OCI-LY1 (cell line): ENCODE measurements at regions not wholly inside any gene's neighbourhood (a gene's known extent, or its start where the extent isn't known, plus 50 kb on each side); places are given as distances from the start of the nearest gene placed in this dataset.

Source experiments
- H2AFZ ChIP-seq: fragments of 200-600 bp; sonication (generic), shearing (Covaris generic); 2 replicates; pipeline ENCODE4 v1.6.0; 2014; ENCODE audit warnings: antibody characterized with exemption, mild to moderate bottlenecking, low read length
- H3F3A ChIP-seq: fragments of 200-600 bp; sonication (generic), shearing (Covaris generic); 2 replicates; pipeline ENCODE4 v1.6.0; 2014; ENCODE audit warnings: mild to moderate bottlenecking, antibody characterized with exemption, low read length, moderate library complexity; ENCODE audit not compliant: insufficient read depth
- H3K27ac ChIP-seq: fragments of 200-600 bp; sonication (generic); 2 replicates; pipeline ENCODE4 v1.5.1; 2014; ENCODE audit warnings: low read length, mixed run types, mild to moderate bottlenecking, low read depth; ENCODE audit not compliant: poor library complexity, severe bottlenecking
- H3K27me3 ChIP-seq: fragments of 200-600 bp; sonication (generic); 2 replicates; pipeline ENCODE4 v1.6.0; 2014; ENCODE audit warnings: antibody characterized with exemption, mild to moderate bottlenecking, low read length, moderate library complexity; ENCODE audit not compliant: insufficient read depth
- H3K36me3 ChIP-seq: fragments of 200-600 bp; sonication (generic); 2 replicates; pipeline ENCODE4 v1.6.1; 2014; ENCODE audit warnings: mild to moderate bottlenecking, antibody characterized with exemption, low read length, moderate library complexity, mixed read lengths; ENCODE audit not compliant: insufficient read depth
- H3K4me1 ChIP-seq: fragments of 200-600 bp; sonication (generic); 2 replicates; pipeline ENCODE4 v1.5.1; 2014; ENCODE audit warnings: mild to moderate bottlenecking, low read length, moderate library complexity; ENCODE audit not compliant: insufficient read depth, severe bottlenecking
- H3K4me2 ChIP-seq: fragments of 200-600 bp; sonication (generic), shearing (Covaris generic); 2 replicates; pipeline ENCODE4 v1.6.1; 2014; ENCODE audit warnings: low read length
- H3K4me3 ChIP-seq: fragments of 200-600 bp; sonication (generic); 2 replicates; pipeline ENCODE4 v1.5.1; 2014; ENCODE audit warnings: low read length, low read depth, mild to moderate bottlenecking, mixed read lengths; ENCODE audit not compliant: poor library complexity, severe bottlenecking
- H3K79me2 ChIP-seq: fragments of 200-600 bp; shearing (Covaris generic); 2 replicates; pipeline ENCODE4 v1.6.1; 2016; ENCODE audit warnings: mixed run types, low read length, mixed read lengths; ENCODE audit not compliant: insufficient read depth
- H3K9ac ChIP-seq: fragments of 200-600 bp; sonication (generic), shearing (Covaris generic); 2 replicates; pipeline ENCODE4 v1.6.1; 2014; ENCODE audit warnings: mild to moderate bottlenecking, low read length, mixed read lengths
- H3K9me2 ChIP-seq: fragments of 200-600 bp; sonication (generic), shearing (Covaris generic); 2 replicates; pipeline ENCODE4 v1.6.1; 2014; ENCODE audit warnings: low read depth, mild to moderate bottlenecking, low read length, mixed read lengths
- H3K9me3 ChIP-seq: fragments of 200-600 bp; shearing (Covaris generic); 2 replicates; pipeline ENCODE4 v1.6.1; 2014; ENCODE audit warnings: low read length, mixed read lengths
- H4K20me1 ChIP-seq: fragments of 200-600 bp; sonication (generic), shearing (Covaris generic); 2 replicates; pipeline ENCODE4 v1.6.0; 2016; ENCODE audit warnings: mild to moderate bottlenecking, low read length; ENCODE audit not compliant: insufficient read depth
- EZH2 ChIP-seq: fragments of 200-600 bp; sonication (generic), shearing (Covaris generic); IDR thresholded peaks from 2 replicates; pipeline ENCODE4 v1.8.0; 2017; ENCODE audit warnings: borderline replicate concordance, mixed run types, mild to moderate bottlenecking, antibody characterized with exemption, low read length, moderate library complexity, mixed read lengths
- TF ChIP-seq, protein P1 (sequence below): fragments of 200-600 bp; sonication (generic), shearing (Covaris generic); IDR thresholded peaks from 2 replicates; pipeline ENCODE4 v1.5.1; 2017; ENCODE audit warnings: mild to moderate bottlenecking, antibody characterized with exemption, low read length, moderate library complexity, mixed read lengths

DNA sequence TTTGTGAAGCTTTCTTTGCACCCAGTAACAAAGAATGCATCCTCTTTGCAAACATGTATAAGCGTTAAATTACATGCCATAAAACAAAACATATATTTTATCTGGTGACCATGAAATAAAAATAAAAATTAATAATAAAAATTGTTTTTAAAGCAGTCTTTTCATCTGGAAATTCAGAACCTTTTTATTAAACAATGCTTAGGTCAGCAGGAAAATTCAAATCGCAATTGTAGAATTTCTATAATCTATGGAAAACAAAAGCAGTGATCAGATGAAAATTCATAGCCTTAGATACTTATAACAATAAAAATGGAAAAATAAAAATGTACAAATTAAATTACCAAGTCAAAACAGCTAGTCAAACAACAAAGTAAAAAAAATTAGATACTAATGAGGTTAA lies 435.9 kb upstream of the CHAC2 start:
- H3K4me3 ChIP-seq: no peak overlapping the region
- H3K36me3 ChIP-seq: no peaks in the 10 kb centered on the region
- H3K4me2 ChIP-seq: no peak overlapping the region
- H3K27me3 ChIP-seq: no peaks in the 10 kb centered on the region
- no peak overlapping the region; the same call in 1 of the 2 replicates for H2AFZ ChIP-seq
- H3K9me2 ChIP-seq: no peaks in the 10 kb centered on the region
- H3K4me1 ChIP-seq: no peaks in the 10 kb centered on the region
- H3K9ac ChIP-seq: no peak overlapping the region
- no peak overlapping the region for H3K27ac ChIP-seq
- H3K9me3 ChIP-seq: no peaks in the 10 kb centered on the region
- TF ChIP-seq, protein P1, sequence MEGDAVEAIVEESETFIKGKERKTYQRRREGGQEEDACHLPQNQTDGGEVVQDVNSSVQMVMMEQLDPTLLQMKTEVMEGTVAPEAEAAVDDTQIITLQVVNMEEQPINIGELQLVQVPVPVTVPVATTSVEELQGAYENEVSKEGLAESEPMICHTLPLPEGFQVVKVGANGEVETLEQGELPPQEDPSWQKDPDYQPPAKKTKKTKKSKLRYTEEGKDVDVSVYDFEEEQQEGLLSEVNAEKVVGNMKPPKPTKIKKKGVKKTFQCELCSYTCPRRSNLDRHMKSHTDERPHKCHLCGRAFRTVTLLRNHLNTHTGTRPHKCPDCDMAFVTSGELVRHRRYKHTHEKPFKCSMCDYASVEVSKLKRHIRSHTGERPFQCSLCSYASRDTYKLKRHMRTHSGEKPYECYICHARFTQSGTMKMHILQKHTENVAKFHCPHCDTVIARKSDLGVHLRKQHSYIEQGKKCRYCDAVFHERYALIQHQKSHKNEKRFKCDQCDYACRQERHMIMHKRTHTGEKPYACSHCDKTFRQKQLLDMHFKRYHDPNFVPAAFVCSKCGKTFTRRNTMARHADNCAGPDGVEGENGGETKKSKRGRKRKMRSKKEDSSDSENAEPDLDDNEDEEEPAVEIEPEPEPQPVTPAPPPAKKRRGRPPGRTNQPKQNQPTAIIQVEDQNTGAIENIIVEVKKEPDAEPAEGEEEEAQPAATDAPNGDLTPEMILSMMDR: no peak
- no peak for TF ChIP-seq EZH2
- no peaks in the 10 kb centered on the region for H3F3A ChIP-seq
- no peaks in the 10 kb centered on the region for H3K79me2 ChIP-seq
- no peaks in the 10 kb centered on the region for H4K20me1 ChIP-seq

DNA sequence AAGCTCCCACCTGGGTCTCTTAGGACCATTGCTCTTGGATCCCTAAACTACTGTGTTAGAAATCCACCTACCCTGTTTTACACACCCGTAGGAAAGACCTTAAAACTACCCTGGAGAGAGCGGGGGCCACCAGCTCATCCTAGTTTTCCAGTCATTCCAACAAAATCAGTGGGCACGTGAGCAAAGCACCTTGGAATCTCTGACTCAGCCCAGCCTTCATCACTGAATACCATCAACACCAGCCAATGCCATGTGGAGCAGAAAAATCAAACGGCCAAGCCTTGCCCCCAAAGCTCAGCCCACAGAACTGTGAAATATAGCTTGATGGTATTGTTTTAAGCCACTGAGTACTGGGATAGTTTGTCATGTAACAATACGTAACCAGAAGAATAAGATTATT lies 449.7 kb upstream of the CHAC2 start:
- Histone ChIP-seq H3K9me2 (no peaks in the 10 kb centered on the region), H3K4me3 (no peak overlapping the region), H3F3A (no peaks in the 10 kb centered on the region), H3K79me2 (no peaks in the 10 kb centered on the region), H3K36me3 (no peaks in the 10 kb centered on the region), H3K27me3 (no peaks in the 10 kb centered on the region), H4K20me1 (no peaks in the 10 kb centered on the region), H3K4me1 (no peaks in the 10 kb centered on the region), H3K27ac (no peak overlapping the region), H3K9me3 (no peaks in the 10 kb centered on the region), H3K4me2 (no peak overlapping the region), H2AFZ (no peak overlapping the region), H3K9ac (no peak overlapping the region)
- TF ChIP-seq, protein P1: no peak
- TF ChIP-seq EZH2: no peak

DNA sequence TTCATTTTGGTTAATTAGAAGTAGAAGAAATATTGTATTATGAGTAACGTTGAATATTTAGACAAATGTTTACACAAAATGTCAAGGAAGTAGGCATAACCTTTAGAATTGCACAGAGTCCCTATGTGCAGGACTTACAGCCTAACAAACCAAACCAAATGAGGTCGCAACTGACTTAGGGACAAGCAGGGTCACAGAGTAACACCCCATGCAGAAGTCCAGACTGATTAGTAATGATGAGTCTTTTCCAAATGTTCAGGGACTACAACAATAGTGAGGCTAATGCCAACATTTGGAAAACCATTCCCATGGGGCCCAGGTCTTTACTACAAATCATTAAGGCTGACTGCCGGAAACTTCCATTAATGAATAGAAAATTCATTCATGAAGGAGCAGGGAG lies 452.5 kb upstream of the CHAC2 start:
- Histone ChIP-seq H4K20me1 (no peaks in the 10 kb centered on the region), H3F3A (no peaks in the 10 kb centered on the region), H3K9me2 (no peaks in the 10 kb centered on the region), H3K36me3 (no peaks in the 10 kb centered on the region), H3K4me2 (no peak overlapping the region), H3K79me2 (no peaks in the 10 kb centered on the region), H3K9ac (no peak overlapping the region), H3K27me3 (no peaks in the 10 kb centered on the region), H3K27ac (no peak overlapping the region), H3K9me3 (no peaks in the 10 kb centered on the region), H3K4me3 (no peak overlapping the region), H2AFZ (no peak overlapping the region), H3K4me1 (no peaks in the 10 kb centered on the region)
- TF ChIP-seq, protein P1: no peak
- no peak for TF ChIP-seq EZH2
